IPS-20b (cell line): ENCODE measurements at regions not wholly inside any gene's neighbourhood (a gene's known extent, or its start where the extent isn't known, plus 50 kb on each side); places are given as distances from the start of the nearest gene placed in this dataset.
"Not testable (repeated sequence)": the region's sequence is repeated elsewhere in the genome, so short reads cannot be mapped to it uniquely, and the experiment has no call there.

Experiments
- H3K27ac ChIP-seq: one replicate; pipeline ENCODE4 v1.5.1; 2013; ENCODE audit warnings: low read length
- H3K27me3 ChIP-seq: 2 replicates; pipeline ENCODE4 v1.6.1; 2013; ENCODE audit warnings: mild to moderate bottlenecking, low read length, inconsistent platforms; ENCODE audit not compliant: insufficient read depth
- H3K36me3 ChIP-seq: 2 replicates; pipeline ENCODE4 v1.6.1; 2013; ENCODE audit warnings: low read depth, mild to moderate bottlenecking, inconsistent platforms, low read length, moderate library complexity; ENCODE audit not compliant: insufficient read depth
- H3K4me1 ChIP-seq: 2 replicates; pipeline ENCODE4 v1.6.1; 2013; ENCODE audit warnings: mild to moderate bottlenecking, control low read depth, inconsistent platforms, low read length, moderate library complexity; ENCODE audit not compliant: insufficient read depth
- H3K4me3 ChIP-seq: 2 replicates; pipeline ENCODE4 v1.5.1; 2013; ENCODE audit warnings: mild to moderate bottlenecking, low read length, inconsistent platforms
- H3K9ac ChIP-seq: 2 replicates; pipeline ENCODE4 v1.6.1; 2013; ENCODE audit warnings: low read depth, mild to moderate bottlenecking, inconsistent platforms, low read length, moderate library complexity
- H3K9me3 ChIP-seq: 2 replicates; pipeline ENCODE4 v1.6.1; 2013; ENCODE audit warnings: mild to moderate bottlenecking, low read depth, low read length, inconsistent platforms; ENCODE audit not compliant: insufficient read depth

DNA sequence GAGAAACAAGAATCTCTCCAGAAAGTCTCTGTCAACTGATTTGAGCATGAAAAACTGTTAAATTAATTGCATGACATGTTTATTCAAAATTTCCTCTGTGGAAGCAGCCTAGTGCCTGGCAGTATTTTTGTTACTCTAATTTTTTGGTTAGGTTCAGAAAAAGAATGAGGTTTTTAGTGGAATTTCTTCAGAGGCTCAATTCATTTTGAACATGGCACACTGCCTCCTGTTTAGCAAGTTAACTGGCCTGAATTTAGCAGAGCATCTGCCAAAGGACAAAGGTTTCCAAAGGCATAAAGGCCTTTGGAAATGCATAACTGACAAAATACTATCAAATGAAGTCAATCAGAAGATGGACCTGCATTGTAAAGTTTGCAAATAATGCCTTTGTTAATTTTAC, 1326.5 kb downstream of the PLA2G4A start:
- no peak overlapping the region for H3K4me3 ChIP-seq
- no peaks in the 10 kb centered on the region for H3K27me3 ChIP-seq
- no peaks in the 10 kb centered on the region for H3K36me3 ChIP-seq

DNA sequence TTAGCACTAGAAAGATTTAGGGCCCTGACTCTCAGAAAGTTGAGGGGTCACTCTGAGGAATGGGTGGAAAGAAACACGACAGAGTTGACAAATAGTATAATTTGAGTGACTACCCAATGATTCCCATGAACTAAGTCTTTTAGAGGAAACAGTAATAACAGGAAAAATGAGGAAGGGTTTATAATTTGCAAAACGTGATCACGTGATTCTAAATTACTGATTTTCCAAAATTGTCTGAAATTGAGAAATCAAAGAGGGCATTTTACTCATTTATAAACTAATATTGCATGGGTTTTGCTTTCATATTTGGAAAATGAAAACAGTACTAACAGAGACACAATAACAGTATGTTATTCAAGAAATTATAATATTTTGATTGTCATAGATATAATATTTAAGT, 1335.7 kb downstream of the PLA2G4A start:
- no peaks in the 10 kb centered on the region for H3K27me3 ChIP-seq
- no peaks in the 10 kb centered on the region for H3K4me1 ChIP-seq
- H3K36me3 ChIP-seq: no peaks in the 10 kb centered on the region
- no peak overlapping the region for H3K27ac ChIP-seq
- H3K9ac ChIP-seq: no peak overlapping the region
- no peaks in the 10 kb centered on the region for H3K9me3 ChIP-seq
- H3K4me3 ChIP-seq: no peak overlapping the region

More for the DNA sequence above, 1326.5 kb downstream of the PLA2G4A start:
- Histone ChIP-seq H3K9me3 (no peaks in the 10 kb centered on the region), H3K4me1 (no peaks in the 10 kb centered on the region), H3K27ac (no peak overlapping the region), H3K9ac (no peak overlapping the region)

DNA sequence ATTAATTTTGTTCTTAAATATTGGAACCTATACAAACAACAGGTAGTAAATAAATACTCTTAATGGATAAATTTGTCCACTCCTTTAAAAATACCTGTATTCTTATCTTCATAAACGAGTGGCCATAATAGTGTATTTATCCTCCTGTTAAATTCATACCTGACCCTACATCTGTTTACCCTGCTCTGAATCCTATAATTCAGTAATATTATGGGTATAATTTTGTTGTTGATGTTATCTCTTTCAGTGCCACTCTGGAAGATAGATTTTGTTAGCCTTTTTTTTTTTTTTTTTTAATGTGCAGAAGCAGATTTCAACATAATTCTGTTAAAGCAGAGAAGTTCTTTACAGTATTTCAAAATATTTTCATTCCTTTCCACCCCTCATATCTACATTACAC, 1337.9 kb downstream of the PLA2G4A start:
- no peaks in the 10 kb centered on the region for H3K36me3 ChIP-seq
- no peak overlapping the region for H3K27ac ChIP-seq
- no peaks in the 10 kb centered on the region for H3K27me3 ChIP-seq
- no peak overlapping the region for H3K4me3 ChIP-seq
- H3K9me3 ChIP-seq: no peaks in the 10 kb centered on the region
- H3K4me1 ChIP-seq: no peaks in the 10 kb centered on the region
- no peak overlapping the region for H3K9ac ChIP-seq

DNA sequence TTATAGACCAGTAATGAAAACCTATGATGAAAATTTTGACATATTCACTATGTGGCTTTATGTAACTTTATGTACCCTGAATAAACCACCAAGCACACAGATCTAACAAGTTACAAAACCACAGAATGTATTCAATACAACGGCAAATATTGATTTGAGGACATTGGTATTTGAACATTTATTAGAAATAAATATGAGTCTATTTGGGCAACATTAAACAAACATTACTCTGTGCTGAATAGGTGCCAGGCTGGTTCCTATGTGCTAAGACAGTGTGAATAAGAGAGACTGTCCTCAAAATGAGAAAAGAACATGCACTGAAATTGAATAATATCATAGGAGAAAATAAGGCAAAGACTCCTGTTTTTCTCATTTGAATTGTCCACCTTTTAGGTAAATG, 1341.2 kb downstream of the PLA2G4A start:
- no peak overlapping the region for H3K4me3 ChIP-seq
- H3K9me3 ChIP-seq: no peaks in the 10 kb centered on the region
- no peaks in the 10 kb centered on the region for H3K27me3 ChIP-seq
- no peaks in the 10 kb centered on the region for H3K4me1 ChIP-seq
- H3K36me3 ChIP-seq: no peaks in the 10 kb centered on the region
- H3K9ac ChIP-seq: no peak overlapping the region
- no peak overlapping the region for H3K27ac ChIP-seq

DNA sequence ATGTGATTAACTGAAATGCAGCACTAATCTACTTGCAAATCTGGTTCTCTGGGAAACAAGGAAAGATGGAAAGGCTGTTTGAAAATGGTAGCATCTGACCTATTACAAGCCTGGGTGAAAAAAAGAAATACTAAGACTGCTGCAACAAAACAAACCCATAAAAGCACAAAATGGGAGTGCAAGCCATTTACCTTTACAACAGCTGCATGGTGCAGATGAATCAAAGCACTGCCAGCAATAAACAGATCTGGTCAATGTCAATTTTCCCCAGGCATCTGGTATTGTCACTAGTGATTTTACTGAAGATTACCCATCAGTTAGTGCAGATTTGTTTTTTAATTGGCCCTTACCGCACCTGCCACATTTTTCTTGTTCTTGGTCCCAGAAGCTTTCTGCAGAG, 1341.7 kb downstream of the PLA2G4A start:
- Histone ChIP-seq H3K4me1 (no peaks in the 10 kb centered on the region), H3K27ac (no peak overlapping the region), H3K27me3 (no peaks in the 10 kb centered on the region), H3K36me3 (no peaks in the 10 kb centered on the region), H3K4me3 (no peak overlapping the region), H3K9ac (no peak overlapping the region), H3K9me3 (no peaks in the 10 kb centered on the region)

DNA sequence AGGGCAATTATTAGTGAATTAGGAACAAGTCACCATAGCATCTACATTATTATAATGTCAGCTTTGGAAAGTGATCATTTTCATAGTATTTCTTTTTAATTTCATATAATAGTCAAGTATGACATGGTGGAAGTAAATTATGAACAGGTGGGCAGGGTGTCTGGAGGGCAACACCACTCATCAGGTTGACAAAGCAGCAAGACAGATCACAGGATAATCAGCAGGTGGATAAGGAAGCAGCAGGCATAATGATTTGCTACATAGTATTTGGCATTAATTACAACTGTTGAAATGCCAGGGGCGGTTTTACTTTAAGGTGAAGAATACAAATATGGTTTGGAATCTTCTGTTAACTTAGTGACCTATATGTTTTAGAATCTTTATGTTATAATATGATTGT, 1342.2 kb downstream of the PLA2G4A start:
- no peaks in the 10 kb centered on the region for H3K36me3 ChIP-seq
- H3K9ac ChIP-seq: no peak overlapping the region
- H3K27me3 ChIP-seq: no peaks in the 10 kb centered on the region
- H3K4me1 ChIP-seq: no peaks in the 10 kb centered on the region
- H3K27ac ChIP-seq: no peak overlapping the region
- no peak overlapping the region for H3K4me3 ChIP-seq
- H3K9me3 ChIP-seq: no peaks in the 10 kb centered on the region

DNA sequence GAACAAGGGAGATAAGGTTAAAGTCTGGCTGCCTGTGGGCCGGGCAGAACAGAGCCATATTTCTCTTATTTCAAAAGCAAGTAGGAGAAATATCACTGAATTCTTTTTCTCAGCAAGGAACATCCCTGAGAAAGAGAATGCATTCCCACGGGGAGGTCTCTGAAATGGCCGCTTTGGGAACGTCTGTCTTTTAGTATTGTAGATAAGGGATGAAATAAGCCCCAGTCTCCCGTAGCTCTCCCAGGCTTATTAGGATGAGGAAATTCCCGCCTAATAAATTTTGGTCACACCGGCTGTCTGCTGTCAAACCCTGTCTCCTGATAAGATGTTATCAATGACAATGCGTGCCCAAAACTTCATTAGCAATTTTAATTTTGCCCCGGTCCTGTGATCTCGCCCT, 1353.3 kb downstream of the PLA2G4A start:
- H3K27ac ChIP-seq, H3K4me3 ChIP-seq, H3K36me3 ChIP-seq, H3K9ac ChIP-seq, H3K27me3 ChIP-seq, H3K9me3 ChIP-seq, H3K4me1 ChIP-seq: not testable (repeated sequence)

DNA sequence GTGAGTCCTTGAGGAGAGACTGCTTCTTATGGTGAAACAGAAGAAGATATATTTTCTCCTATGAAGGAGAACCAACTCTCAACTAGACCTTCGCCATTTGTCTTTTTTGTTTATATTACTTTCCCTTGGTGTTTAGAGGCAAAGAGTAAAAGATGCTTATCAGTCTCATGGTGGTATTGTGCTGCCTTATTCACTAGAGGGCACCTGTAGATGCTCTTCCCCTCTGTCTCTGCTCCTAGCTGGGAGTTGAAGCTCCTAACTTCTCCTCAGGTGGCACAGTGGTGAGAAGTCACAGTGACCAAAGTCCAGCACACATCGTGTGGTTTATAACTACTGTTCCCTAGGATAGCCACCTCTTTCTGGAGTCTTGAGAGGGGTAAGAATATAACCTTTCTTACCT, 1359.6 kb downstream of the PLA2G4A start:
- Histone ChIP-seq H3K4me3 (no peak overlapping the region), H3K27me3 (no peaks in the 10 kb centered on the region), H3K4me1 (no peaks in the 10 kb centered on the region), H3K27ac (no peak overlapping the region), H3K36me3 (no peaks in the 10 kb centered on the region), H3K9ac (no peak overlapping the region), H3K9me3 (no peaks in the 10 kb centered on the region)

DNA sequence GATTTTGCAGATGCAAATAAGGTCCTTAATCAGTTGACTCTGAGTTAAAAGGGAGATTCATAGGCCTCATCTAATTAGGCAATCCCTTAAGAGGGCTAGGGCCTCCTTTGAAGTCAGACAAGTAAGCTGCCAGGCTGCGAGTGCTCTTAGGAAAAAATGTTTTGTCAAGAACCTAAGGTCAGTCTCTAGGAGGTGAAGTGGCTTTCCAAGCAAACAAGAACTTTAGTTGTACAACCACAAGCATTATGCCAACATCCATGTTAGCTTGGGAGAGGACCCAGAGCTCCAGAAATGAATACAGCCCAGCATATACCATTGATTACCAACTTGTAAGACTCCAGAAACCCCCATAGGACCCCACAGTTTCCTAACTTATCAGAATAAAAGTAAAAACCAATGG, 1366.2 kb downstream of the PLA2G4A start:
- H3K9me3 ChIP-seq: no peaks in the 10 kb centered on the region
- H3K4me1 ChIP-seq: no peaks in the 10 kb centered on the region
- H3K4me3 ChIP-seq: no peak overlapping the region
- H3K27ac ChIP-seq: no peak overlapping the region
- no peaks in the 10 kb centered on the region for H3K27me3 ChIP-seq
- no peak overlapping the region for H3K9ac ChIP-seq
- no peaks in the 10 kb centered on the region for H3K36me3 ChIP-seq

DNA sequence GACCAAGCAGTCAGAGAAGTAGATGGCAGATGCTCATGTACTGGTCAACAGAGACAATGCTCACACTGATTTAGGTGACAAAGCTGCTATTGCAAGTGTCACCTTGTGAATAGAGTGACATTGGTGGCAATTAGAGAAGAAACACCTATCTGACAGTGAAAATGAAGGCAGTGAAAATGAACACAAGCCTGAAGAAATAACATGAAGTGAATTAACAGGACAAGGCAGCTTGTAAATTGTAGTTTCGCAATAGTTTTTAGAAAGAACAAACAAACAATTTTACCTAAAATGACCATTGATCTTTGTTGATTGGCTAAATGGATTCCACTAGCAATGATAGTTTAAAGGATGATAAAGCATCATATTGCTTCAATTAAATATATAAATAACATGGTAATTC, 1389.5 kb downstream of the PLA2G4A start:
- Histone ChIP-seq H3K9ac (no peak overlapping the region), H3K36me3 (no peaks in the 10 kb centered on the region), H3K4me1 (no peaks in the 10 kb centered on the region), H3K9me3 (no peaks in the 10 kb centered on the region), H3K4me3 (no peak overlapping the region), H3K27ac (no peak overlapping the region), H3K27me3 (no peaks in the 10 kb centered on the region)

DNA sequence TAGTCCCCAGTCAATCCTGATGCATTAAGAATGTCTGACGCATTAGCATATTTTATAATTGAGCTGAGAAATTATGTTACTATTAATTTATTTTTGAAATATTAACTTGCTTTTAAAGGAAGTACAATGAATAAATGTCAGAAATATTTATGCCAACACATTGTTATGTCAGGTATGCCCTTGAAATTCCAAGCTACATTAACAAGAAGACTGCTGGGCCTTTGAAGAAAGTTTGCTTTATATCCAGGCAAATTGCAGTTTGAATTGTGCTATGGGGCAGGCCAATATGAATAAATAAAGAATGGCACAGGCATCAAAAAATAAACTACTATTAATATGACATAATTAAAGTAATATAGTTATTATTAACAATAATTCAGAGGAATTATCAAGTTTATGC, 1391.3 kb downstream of the PLA2G4A start:
- H3K27ac ChIP-seq: no peak overlapping the region
- no peaks in the 10 kb centered on the region for H3K9me3 ChIP-seq
- no peak overlapping the region for H3K4me3 ChIP-seq
- no peaks in the 10 kb centered on the region for H3K4me1 ChIP-seq
- no peak overlapping the region for H3K9ac ChIP-seq
- no peaks in the 10 kb centered on the region for H3K36me3 ChIP-seq
- H3K27me3 ChIP-seq: no peaks in the 10 kb centered on the region

DNA sequence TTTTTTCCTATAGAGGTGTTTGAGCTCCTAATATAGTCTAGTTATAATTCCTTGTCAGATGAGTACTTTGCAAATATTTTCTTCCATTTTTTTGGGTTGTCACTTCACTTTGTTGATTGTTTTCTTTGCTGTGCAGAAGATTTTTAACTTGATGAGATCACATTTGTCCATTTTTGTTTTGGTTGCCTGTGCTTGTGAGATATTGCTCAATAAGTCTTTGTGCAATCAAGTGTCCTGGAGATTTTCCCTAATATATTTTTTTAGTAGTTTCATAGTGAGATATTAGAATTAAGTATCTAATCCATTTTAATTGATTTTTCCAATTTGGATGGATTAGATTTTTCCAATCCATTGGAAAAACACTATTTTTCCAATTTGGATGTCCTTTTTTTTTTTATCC, 1395.5 kb downstream of the PLA2G4A start:
- H3K36me3 ChIP-seq: no peaks in the 10 kb centered on the region
- no peaks in the 10 kb centered on the region for H3K27me3 ChIP-seq
- no peak overlapping the region for H3K9ac ChIP-seq
- no peaks in the 10 kb centered on the region for H3K9me3 ChIP-seq
- no peak overlapping the region for H3K27ac ChIP-seq
- no peaks in the 10 kb centered on the region for H3K4me1 ChIP-seq
- H3K4me3 ChIP-seq: no peak overlapping the region

DNA sequence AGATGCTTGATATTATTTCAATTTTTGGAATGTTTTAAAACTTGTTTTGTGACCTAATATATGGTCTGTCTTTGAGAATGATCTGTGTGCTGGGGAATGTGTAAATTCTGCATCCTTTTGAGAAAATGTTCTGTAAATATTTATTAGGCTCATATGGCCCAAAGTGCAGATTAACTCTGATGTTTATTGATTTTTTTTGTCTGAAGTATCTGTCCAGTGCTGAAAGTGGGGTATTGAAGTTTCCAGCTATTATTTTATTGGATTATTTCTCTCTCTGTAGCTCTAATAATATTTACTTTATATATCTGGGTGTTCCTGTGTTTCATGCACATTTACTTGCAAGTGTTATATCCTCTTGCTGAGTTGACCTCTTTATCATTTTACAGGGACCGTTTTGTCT, 1397.2 kb downstream of the PLA2G4A start:
- Histone ChIP-seq H3K27ac (no peak overlapping the region), H3K4me1 (no peaks in the 10 kb centered on the region), H3K9me3 (no peaks in the 10 kb centered on the region), H3K9ac (no peak overlapping the region), H3K4me3 (no peak overlapping the region), H3K36me3 (no peaks in the 10 kb centered on the region), H3K27me3 (no peaks in the 10 kb centered on the region)
